WI38 (cell line): ENCODE measurements at regions not wholly inside any gene's neighbourhood (a gene's known extent, or its start where the extent isn't known, plus 50 kb on each side); places are given as distances from the start of the nearest gene placed in this dataset.
"Not testable (repeated sequence)": the region's sequence is repeated elsewhere in the genome, so short reads cannot be mapped to it uniquely, and the experiment has no call there.

Source experiments
- H3K4me3 ChIP-seq: 2 replicates; pipeline ENCODE4 v1.5.1; 2011; ENCODE audit warnings: low read depth, mild to moderate bottlenecking, control low read depth, low read length
- TF ChIP-seq, protein P1 (sequence below): IDR thresholded peaks from 2 replicates; pipeline ENCODE4 v1.5.1; 2012; ENCODE audit warnings: low read depth, mild to moderate bottlenecking, control low read depth, low read length

DNA sequence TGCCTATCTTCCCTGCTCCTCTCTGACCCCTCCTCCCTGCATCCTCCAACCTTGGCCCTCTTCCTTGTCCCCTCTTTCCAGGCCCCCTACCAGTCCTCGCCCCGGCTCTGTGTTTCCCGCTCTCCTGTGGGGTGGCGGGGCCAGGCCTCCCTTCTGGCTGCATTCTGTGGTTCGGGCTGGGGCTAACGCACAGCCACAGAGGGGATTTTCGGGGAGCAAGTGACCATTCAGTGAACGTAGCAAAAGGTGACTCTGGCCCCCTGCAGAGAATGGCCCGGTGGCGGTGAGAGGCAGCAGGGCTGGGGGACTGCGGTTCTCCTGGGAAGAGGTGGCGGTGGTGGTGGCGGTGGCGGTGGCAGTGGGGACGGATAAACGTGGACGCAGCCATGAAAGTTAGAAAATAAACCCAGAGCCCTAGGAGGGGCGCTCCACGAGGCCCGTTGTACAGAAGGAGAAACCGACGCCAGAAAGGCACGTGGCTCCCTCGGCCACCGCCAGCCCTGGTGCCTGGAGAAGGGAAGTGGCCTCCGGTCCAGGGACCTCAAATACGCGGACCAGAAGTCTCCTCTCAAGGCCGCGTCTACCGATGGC is 269.6 kb downstream of the ADGRD1 start:
- H3K4me3 ChIP-seq, result no peak overlapping the region
- TF ChIP-seq, protein P1, sequence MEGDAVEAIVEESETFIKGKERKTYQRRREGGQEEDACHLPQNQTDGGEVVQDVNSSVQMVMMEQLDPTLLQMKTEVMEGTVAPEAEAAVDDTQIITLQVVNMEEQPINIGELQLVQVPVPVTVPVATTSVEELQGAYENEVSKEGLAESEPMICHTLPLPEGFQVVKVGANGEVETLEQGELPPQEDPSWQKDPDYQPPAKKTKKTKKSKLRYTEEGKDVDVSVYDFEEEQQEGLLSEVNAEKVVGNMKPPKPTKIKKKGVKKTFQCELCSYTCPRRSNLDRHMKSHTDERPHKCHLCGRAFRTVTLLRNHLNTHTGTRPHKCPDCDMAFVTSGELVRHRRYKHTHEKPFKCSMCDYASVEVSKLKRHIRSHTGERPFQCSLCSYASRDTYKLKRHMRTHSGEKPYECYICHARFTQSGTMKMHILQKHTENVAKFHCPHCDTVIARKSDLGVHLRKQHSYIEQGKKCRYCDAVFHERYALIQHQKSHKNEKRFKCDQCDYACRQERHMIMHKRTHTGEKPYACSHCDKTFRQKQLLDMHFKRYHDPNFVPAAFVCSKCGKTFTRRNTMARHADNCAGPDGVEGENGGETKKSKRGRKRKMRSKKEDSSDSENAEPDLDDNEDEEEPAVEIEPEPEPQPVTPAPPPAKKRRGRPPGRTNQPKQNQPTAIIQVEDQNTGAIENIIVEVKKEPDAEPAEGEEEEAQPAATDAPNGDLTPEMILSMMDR, result no peak

DNA sequence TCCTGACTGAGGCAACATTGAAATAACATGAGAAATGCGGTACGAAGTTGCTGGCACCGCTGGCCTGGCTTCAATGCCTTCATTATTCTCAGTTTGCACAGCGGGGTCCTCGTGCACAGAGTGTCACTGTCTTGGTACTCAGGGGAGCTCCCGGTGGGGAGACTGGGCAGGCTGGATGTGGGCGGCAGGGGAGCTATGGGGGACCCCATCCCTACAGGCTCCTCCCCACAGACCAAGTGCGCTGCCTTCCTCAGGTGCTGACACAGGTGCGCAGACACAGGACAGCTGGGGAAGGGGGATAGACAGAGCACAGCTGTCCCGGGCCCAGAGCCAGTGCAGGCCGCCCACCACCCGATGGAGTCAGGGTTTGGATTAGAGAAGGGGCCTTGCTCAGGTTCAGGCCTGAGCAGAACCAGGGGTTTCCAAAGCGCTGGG is 270.1 kb downstream of the ADGRD1 start:
- TF ChIP-seq, protein P1, result no peak
- H3K4me3 ChIP-seq, result no peak overlapping the region

DNA sequence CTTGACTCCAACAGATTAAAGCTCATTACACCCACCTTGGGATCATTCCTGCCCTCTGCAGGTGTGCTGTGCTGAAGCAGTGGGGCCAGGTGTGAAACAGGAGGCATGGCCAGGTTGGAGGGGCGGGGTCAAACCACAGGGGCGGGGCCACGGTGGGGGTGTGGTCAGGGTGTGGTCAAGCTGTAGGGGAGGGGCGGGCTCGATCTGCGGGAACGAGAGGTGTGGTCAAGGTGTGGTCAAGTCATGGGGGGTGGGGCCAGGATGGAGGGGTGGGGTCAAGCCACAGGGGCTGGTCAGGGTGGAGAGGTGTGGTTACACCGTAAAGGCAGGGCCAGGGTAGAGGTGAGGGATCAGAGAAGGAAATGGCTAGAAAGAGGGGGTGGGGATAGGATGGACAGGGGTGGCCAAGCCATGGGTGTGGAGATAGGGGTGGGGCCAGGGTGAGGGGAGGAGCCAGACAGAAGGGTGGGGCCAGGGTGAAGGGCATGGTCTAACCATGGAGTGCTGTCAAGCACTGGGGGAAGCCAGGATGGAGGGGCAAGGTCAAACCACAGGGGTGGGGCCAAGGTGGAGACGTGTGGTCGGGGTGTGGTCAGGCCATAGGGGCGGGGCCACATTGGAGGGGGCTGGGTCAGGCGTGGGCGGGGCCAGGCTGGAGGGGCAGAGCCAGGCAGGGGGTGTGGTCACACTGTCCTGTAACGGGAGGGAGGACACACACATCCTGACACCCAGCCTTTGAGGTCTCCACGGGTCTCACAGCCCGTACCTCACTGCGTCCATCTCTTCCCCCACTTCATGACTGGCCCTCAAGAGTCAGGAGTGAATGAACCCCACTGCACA is 270.7 kb downstream of the ADGRD1 start:
- H3K4me3 ChIP-seq, result not testable (repeated sequence)

DNA sequence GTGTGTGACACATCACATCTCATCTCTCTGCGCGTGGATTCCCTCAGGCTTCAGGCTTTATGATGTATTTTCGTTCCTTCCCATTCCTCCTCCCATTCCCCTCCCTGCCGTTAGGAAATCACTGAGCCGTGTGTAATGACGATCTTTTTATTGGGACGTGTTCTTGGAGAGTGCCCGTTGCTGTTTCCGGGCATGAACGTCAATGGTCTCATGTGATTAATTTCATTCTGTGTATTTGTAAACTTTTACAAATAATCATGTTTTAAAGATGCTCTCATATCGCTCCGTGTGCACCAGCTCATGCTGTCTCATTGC is 271.3 kb downstream of the ADGRD1 start:
- not testable (repeated sequence) for H3K4me3 ChIP-seq

DNA sequence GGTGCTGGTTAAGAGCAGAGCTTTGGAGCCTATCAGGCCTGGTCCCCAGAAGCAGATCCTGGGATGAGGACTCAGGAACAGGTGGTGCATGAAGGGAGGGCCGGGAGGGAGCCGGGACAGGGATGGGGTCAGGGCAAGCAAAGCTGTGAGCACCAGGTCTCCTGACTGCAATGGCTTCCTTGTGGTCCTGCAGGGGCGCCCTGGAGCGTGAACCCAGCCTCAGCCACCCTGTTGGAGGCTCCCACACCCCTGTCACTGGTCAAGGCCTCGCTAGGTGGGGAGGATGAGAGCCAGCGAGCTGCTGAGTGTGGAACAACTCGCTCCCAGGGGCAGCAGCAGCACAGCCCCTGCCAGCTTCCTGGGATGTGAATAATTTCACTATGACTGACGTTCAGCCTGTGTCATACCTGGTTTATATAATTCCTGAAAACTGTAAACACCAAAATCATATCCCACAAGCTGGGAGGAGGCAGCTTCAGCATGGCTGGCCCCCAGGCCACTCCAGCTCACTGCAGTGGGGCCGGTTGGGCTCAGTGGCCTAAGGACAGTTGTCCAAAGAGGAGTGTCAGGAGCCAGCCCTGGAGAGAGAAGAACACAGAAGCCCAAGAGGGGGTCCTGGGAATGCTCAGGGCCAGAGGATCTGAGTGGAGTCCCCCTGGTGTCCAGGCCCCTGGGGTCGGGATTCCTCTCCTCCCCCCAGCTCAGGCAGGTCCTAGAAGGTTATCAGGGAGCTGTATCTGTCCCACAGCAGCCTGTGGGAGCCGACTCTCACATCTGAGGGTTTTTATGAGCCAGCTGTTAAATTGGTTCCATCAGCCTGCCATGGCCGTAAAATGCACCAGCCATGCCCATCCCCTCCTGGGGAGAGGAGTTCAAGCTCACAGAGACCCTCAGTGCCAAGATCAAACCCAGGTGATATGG is 272.9 kb downstream of the ADGRD1 start:
- TF ChIP-seq, protein P1, result no peak
- H3K4me3 ChIP-seq, result no peak overlapping the region

DNA sequence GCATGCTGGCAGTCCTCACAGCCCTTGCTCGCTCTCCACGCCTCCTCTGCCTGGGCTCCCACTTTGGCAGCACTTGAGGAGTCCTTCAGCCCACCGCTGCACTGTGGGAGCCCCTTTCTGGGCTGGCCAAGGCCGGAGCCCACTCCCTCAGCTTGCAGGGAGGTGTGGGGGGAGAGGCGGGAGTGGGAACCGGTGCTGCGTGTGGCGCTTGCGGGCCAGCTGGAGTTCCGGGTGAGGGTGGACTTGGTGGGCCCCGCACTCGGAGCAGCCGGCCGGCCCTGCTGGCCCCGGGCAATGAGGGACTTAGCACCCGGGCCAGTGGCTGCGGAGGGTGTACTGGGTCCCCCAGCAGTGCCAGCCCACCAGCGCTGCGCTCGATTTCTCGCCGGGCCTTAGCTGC is 273.9 kb downstream of the ADGRD1 start:
- not testable (repeated sequence) for H3K4me3 ChIP-seq

DNA sequence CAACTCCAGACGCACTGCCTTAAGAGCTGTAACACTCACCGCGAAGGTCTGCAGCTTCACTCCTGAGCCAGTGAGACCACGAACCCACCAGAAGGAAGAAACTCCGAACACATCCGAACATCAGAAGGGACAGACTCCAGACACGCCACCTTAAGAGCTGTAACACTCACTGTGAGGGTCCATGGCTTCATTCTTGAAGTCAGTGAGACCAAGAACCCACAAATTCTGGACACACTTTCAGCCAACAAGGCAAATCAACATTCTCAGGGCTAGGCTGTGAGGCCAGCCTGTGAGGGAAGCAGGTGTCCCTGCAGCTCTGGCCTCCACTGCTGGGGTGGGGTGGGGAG is 275.3 kb downstream of the ADGRD1 start:
- H3K4me3 ChIP-seq, result not testable (repeated sequence)

DNA sequence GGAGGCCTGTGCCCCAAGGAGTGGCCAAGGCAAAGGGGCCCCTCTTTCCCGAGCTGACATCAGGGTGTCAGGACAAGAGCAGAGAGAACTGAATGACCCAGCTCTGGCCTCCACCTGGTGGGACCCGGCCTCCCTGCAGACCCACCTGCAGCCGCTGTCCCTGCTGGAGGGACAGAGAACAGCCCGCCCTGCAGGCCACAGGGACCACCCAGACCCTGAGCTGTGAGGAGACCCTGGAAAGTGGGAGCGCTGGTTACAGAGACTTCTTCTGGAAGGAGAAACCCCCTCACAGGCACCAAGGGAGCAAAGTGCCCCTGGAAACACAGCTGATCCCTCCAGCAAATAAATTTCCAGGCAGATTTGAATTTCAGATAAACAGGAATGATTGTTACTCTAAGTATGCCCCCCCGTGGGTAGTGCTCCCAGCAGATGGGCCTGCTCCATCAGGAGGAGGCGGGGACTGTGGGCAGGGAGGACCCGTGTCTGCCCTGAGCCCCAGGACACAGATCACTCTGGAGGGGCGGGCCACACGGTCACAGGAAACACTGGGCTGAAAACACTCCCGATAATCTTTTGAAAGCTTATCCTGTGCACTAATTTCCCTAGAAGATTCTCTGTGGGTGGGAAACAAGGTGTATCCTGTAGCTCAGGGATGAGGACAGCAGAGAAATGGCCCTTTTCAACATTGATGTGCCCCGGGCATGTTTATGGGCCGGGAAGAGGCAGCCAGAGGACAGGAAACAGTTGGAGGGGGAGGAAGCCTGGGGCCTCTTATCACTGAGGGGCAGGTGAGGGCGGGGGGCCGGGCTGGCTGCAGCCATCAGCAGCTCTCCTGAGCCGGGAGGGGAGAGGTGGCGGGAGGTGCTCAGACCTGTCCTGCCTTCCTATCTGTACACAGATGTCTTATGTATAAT is 276.0 kb downstream of the ADGRD1 start:
- TF ChIP-seq, protein P1, result no peak
- no peak overlapping the region for H3K4me3 ChIP-seq
